ENCODE measurements at regions not wholly inside any gene's neighbourhood (a gene's known extent, or its start where the extent isn't known, plus 50 kb on each side); places are given as distances from the start of the nearest gene placed in this dataset.

DNA sequence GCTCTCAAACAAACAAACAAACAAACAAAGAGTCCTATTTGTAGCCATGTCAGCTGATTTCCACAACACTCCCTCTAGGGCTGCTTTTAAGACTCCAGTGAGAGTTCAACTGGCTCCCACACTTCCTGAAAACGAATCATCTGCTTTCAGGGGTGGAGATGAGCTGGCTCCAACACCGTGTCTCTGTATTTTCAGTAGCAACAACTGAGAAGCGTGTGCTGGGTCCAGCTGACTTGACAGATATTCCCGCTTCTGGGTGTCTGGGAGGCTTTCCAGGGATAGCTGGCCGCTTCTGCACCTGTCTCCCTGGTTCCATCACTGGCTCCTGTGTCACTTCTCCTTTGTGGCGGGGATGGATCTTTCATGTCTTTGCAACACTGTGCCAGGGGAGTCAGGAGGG, 272.5 kb upstream of the SOX4 start:
- Histone ChIP-seq H3K36me3 (ENCODE audit: insufficient read depth) (no peaks in the 10 kb centered on the region), H3K27ac (ENCODE audit: low read depth) (no peak overlapping the region), H3K4me1 (ENCODE audit: insufficient read depth) (no peaks in the 10 kb centered on the region), H3K4me3 (ENCODE audit: low read depth, low read length) (no peak overlapping the region)
- 66% methylated on average over 6 of the region's 6 CpGs for WGBS
- DNase-seq (ENCODE audit: extremely low spot score) = no peak

DNA sequence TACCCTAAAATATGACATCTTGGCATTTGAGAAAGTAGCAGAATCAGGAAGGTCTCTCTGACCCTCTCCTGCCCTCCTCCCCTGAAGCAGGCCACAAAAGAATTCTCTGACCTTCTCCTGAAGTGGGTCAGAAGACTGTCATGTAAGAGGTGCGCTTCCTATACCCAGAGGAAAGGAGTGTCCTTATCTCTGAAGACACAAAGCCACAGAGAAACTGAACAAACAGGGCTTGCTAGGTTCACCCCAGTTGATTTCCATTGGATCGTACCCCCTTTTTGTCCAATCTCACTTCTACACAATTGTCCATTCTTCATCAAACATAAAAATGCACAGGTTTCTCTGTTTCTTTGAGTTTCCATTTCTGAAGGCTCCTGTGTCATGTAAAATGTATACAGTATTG, 272.0 kb upstream of the SOX4 start:
- 95% methylated on average over 2 of the region's 2 CpGs for WGBS

DNA sequence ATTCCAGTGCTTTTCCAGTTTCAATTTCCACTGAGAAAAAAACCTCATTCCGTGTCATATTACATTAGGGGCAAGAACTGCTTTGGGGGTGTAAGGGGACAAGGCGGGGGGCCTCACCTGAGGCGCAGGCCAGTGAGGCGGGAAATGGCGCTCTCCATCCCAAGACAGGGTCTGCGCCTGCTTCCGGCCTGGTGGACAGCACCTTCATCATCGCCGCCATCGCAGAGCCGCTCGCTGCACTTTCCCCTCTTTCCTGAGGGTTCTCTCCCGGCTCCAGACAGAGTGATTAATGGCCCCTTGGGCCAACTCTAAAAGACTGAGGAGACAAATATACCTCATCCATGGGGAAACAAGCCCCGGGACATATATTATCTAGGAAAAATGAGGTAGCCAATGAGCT, 270.0 kb upstream of the SOX4 start:
- WGBS = 92% methylated on average over 14 of the region's 14 CpGs
- no peak overlapping the region for H3K4me3 ChIP-seq (ENCODE audit: low read depth, low read length)
- H3K36me3 ChIP-seq (ENCODE audit: insufficient read depth) = no peaks in the 10 kb centered on the region

More for the DNA sequence above, 272.0 kb upstream of the SOX4 start:
- DNase-seq (ENCODE audit: extremely low spot score) = no peak
- H3K36me3 ChIP-seq (ENCODE audit: insufficient read depth) = no peaks in the 10 kb centered on the region
- no peaks in the 10 kb centered on the region for H3K4me1 ChIP-seq (ENCODE audit: insufficient read depth)
- no peak overlapping the region for H3K4me3 ChIP-seq (ENCODE audit: low read depth, low read length)
- H3K27ac ChIP-seq (ENCODE audit: low read depth) = no peak overlapping the region

DNA sequence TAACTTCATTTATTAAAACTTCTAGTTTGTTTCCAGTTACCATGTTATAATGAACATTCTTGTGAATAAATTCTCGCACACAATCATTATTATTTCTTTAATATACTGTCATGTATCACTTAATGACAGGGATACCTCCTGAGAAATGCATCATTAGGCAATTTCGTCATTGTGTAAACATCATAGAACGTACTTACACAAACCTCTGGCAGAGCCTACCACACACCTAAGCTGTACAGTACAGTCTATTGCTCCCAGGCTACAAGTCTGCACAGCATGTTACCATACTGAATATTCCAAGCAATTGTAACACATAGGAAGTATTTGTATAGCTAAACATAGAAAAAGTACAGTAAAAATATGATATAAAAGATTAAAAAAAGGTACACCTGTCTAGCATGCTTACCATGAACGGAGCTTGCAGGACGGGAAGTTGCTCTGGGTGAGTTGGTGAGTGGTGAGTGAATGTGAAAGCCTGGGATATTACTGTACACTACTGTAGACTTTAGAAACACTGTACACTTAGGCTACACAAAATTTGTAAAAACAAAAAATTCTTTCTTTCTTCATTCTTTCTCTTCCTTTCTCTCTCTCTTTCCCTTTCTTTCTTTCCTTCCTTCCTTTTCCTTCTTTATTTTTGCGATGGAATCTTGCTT, 268.2 kb upstream of the SOX4 start:
- H3K4me1 ChIP-seq (ENCODE audit: insufficient read depth) = no peaks in the 10 kb centered on the region
- no peak overlapping the region for H3K4me3 ChIP-seq (ENCODE audit: low read depth, low read length)
- DNase-seq (ENCODE audit: extremely low spot score) = no peak
- no peaks in the 10 kb centered on the region for H3K36me3 ChIP-seq (ENCODE audit: insufficient read depth)
- no peak overlapping the region for H3K27ac ChIP-seq (ENCODE audit: low read depth)
- 78% methylated on average over 6 of the region's 6 CpGs for WGBS

More for the DNA sequence above, 270.0 kb upstream of the SOX4 start:
- no peaks in the 10 kb centered on the region for H3K4me1 ChIP-seq (ENCODE audit: insufficient read depth)
- no peak for DNase-seq (ENCODE audit: extremely low spot score)
- no peak overlapping the region for H3K27ac ChIP-seq (ENCODE audit: low read depth)

DNA sequence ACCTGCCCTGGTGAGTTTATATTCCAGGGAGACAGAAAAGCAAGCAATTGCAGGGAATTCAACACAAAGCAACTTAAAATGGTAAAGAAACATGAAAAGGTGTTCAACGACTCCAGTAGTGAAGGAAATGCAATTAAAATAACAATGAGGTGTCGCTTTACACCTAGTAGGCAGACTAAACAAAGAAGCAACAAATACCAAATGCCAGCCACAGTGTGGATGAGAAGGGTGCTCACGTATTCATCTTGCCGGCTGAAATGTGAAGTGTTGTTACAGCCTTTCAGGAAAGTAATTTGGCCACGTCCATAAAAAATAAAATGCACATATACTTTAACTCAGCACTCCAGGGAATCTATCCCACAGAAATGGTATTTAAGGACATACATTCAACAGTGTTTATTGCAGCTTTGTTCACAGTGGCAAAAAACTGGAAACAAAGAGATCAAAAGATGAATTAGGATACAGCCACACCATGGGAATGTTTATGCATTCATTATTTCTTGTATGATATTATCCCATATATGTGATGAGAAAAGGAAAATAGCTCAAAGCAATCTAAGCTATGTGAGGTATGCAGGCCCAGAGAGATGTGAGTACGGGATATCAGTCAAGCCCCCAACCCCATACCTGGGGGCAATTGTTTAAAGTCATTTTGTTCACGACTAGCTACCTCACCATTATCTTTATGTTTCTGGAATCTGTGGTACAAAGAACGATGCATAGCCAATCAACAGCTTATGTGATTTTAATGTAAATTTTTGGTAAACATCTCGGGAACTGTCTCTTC, 266.0 kb upstream of the SOX4 start:
- Histone ChIP-seq H3K36me3 (ENCODE audit: insufficient read depth) (no peaks in the 10 kb centered on the region), H3K4me3 (ENCODE audit: low read depth, low read length) (no peak overlapping the region), H3K27ac (ENCODE audit: low read depth) (no peak overlapping the region), H3K4me1 (ENCODE audit: insufficient read depth) (no peaks in the 10 kb centered on the region)
- no peak for DNase-seq (ENCODE audit: extremely low spot score)
- 70% methylated on average over 9 of the region's 9 CpGs for WGBS

DNA sequence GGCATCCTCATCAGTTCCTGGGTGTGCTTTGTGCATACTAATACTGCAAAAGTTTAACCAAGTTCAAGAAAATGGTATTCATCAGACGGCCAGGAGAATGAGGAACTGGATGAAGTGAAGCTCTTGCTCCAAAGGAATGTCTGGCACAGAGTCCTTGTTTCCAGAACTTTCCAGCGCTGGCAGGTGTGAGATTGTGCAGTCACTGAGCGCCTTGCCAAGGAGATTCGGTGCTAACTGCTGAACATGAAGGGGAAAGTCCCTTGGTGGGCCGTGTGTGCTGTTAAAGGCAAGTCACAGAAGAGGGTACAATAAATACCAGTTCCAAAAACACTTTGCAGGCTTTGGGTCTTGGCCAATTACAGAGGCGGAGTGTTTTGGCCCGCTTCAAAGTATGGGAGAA, 262.3 kb upstream of the SOX4 start:
- 27% methylated on average over 7 of the region's 7 CpGs for WGBS
- no peaks in the 10 kb centered on the region for H3K4me1 ChIP-seq (ENCODE audit: insufficient read depth)
- no peak overlapping the region for H3K27ac ChIP-seq (ENCODE audit: low read depth)
- no peak for DNase-seq (ENCODE audit: extremely low spot score)
- H3K4me3 ChIP-seq (ENCODE audit: low read depth, low read length) = no peak overlapping the region
- no peaks in the 10 kb centered on the region for H3K36me3 ChIP-seq (ENCODE audit: insufficient read depth)

DNA sequence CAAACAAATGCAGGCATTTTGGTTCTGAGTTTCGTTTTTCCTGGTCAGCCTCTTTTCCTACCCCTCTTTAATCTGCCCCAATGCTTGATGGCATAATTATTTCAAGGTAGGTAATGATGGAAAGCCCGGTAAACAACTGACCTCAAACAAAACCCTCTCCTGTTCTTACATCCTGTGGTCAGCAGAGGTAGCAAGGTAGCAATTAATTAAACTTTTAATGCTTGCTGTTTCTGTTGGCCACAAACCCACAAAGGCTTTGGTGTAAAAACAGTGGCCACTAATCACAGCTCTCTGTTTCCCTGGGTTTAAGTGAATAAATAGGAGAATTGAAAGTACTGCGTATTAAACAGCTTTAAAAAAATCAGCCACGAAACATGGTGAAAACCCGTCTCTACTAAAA, 261.5 kb upstream of the SOX4 start:
- no peak for DNase-seq (ENCODE audit: extremely low spot score)
- H3K27ac ChIP-seq (ENCODE audit: low read depth) = no peak overlapping the region
- WGBS = 93% methylated on average over 5 of the region's 5 CpGs
- no peaks in the 10 kb centered on the region for H3K4me1 ChIP-seq (ENCODE audit: insufficient read depth)
- H3K36me3 ChIP-seq (ENCODE audit: insufficient read depth) = no peaks in the 10 kb centered on the region
- no peak overlapping the region for H3K4me3 ChIP-seq (ENCODE audit: low read depth, low read length)

DNA sequence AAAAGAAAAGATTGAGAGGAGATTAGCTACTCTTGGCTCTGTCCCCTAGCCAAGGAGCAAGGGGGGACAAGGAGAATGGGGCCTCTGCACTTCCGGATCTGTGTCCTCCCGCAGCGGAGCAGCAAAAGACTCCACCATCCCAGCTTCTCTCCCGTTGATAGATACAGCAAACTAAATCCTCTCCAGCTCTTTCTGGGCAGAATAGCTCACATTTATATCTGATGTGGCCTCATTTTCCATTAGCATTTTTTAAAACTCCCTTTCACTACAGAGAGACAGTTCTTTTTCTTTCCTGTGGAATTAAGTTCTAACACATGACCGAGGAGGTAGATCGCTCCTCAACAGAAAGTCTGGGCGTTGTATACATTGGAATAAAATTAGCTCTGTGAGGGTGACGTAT, 260.9 kb upstream of the SOX4 start:
- H3K4me1 ChIP-seq (ENCODE audit: insufficient read depth) = no peaks in the 10 kb centered on the region
- DNase-seq (ENCODE audit: extremely low spot score) = no peak

DNA sequence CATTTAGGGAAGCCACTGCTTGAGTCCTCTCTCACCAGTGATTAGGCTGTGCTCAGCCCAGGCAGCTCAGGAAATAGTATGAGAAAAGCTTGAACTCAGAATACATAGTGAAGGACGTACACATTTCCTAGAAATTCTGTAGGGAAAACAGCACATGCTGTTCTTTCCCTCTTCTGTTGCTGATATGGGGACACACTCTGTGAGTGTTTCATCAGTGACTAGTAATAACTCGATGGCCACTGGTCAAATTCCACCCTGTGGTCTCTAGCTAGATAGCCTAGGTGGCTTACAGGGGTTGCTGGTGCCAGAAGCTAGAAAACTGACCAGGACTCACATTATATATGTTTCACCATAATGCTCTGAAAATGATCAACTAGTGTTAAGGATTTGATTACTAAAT, 259.8 kb upstream of the SOX4 start:
- H3K4me1 ChIP-seq (ENCODE audit: insufficient read depth) = no peaks in the 10 kb centered on the region
- DNase-seq (ENCODE audit: extremely low spot score) = no peak
- H3K4me3 ChIP-seq (ENCODE audit: low read depth, low read length) = no peak overlapping the region
- H3K27ac ChIP-seq (ENCODE audit: low read depth) = no peak overlapping the region
- H3K36me3 ChIP-seq (ENCODE audit: insufficient read depth) = no peaks in the 10 kb centered on the region
- 90% methylated on average over 2 of the region's 2 CpGs for WGBS

More for the DNA sequence above, 260.9 kb upstream of the SOX4 start:
- 89% methylated on average over 8 of the region's 8 CpGs for WGBS
- no peak overlapping the region for H3K4me3 ChIP-seq (ENCODE audit: low read depth, low read length)
- H3K36me3 ChIP-seq (ENCODE audit: insufficient read depth) = no peaks in the 10 kb centered on the region
- no peak overlapping the region for H3K27ac ChIP-seq (ENCODE audit: low read depth)

DNA sequence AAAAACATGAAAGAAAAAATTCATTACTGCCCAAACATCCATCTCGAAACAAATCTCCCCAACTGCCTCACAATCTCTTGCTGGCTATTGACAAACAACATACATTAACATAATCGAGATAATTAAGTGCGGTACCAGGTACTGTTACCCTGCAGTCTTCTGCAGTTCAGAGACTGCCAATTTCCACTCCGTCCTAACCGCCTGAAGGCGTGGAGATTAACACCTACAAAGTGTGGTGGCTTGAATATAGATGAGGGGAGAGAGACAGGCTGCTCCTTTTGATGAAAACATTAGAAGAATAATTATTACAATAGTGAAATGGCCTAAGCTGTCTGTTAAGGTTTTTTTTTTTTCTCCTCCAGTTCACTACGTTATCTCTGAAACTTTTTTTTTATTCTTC, 258.9 kb upstream of the SOX4 start:
- Histone ChIP-seq H3K4me1 (ENCODE audit: insufficient read depth) (no peaks in the 10 kb centered on the region), H3K36me3 (ENCODE audit: insufficient read depth) (no peaks in the 10 kb centered on the region), H3K4me3 (ENCODE audit: low read depth, low read length) (no peak overlapping the region), H3K27ac (ENCODE audit: low read depth) (no peak overlapping the region)
- DNase-seq (ENCODE audit: extremely low spot score) = no peak
- 96% methylated on average over 7 of the region's 7 CpGs for WGBS

DNA sequence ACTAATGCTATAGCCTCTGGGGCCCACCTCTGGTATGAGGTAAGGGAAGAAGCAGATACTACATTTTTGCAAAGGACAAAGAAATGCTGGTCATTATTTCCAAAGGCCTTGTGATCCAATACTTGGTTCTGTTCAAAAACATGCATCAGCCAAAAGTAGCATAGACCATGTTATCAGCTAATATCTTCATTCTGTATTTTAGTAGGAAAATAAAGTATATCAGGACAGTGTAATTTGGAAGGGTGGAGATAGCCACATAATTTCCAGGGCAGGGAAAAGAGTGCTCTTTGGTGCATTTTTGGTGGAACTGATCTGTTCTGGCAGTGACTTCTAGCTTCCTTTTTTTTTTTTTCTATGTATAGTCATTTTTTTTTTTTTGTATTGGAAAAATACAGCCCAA, 258.0 kb upstream of the SOX4 start:
- DNase-seq (ENCODE audit: extremely low spot score) = no peak
- H3K36me3 ChIP-seq (ENCODE audit: insufficient read depth) = no peaks in the 10 kb centered on the region
- H3K27ac ChIP-seq (ENCODE audit: low read depth) = no peak overlapping the region
- H3K4me1 ChIP-seq (ENCODE audit: insufficient read depth) = no peaks in the 10 kb centered on the region
- no peak overlapping the region for H3K4me3 ChIP-seq (ENCODE audit: low read depth, low read length)

DNA sequence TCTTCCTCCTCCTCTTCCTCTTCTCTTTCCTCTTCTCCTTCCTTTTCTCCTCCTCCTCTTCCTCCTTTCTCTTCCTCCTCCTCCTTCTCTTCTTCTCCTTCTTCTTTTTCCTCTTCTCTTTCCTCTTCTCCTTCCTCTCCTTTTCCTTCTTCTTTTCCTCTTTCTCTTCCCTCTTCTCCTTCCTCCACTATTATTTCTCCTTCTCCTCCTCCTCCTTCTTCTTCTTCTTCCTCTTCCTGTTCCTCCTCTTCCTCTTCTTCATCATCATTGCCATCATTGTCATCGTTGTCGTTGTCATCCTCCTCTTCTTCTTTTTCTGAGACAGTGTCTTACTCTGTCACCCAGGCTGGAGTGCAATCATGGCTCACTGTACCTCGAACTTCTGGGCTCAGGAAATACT, 256.3 kb upstream of the SOX4 start:
- Histone ChIP-seq H3K4me1 (ENCODE audit: insufficient read depth) (no peaks in the 10 kb centered on the region), H3K36me3 (ENCODE audit: insufficient read depth) (no peaks in the 10 kb centered on the region), H3K4me3 (ENCODE audit: low read depth, low read length) (no peak overlapping the region), H3K27ac (ENCODE audit: low read depth) (no peak overlapping the region)
- WGBS = 82% methylated on average over 3 of the region's 3 CpGs
- DNase-seq (ENCODE audit: extremely low spot score) = no peak

DNA sequence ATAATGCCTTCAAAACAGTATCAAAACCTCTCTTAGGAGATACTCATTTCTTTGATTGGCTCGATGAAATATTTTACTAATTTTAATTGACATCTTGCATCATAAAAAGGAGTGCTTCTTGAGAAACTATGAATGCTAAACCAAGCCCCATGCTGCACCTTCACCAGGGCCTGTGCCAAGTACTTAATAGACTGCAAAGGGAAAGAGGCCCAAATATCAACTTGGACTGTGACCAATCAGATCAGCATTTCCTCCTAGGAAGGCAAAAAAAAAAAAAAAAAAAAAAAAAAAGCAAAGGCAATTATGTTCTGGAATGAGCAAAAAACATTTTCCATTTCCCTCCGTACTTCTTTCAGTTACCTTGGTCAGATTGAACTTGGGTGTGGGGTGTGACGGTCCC, 253.0 kb upstream of the SOX4 start:
- DNase-seq (ENCODE audit: extremely low spot score) = no peak
- Histone ChIP-seq H3K36me3 (ENCODE audit: insufficient read depth) (no peaks in the 10 kb centered on the region), H3K27ac (ENCODE audit: low read depth) (no peak overlapping the region), H3K4me3 (ENCODE audit: low read depth, low read length) (no peak overlapping the region), H3K4me1 (ENCODE audit: insufficient read depth) (no peaks in the 10 kb centered on the region)
- WGBS = 88% methylated on average over 3 of the region's 3 CpGs

DNA sequence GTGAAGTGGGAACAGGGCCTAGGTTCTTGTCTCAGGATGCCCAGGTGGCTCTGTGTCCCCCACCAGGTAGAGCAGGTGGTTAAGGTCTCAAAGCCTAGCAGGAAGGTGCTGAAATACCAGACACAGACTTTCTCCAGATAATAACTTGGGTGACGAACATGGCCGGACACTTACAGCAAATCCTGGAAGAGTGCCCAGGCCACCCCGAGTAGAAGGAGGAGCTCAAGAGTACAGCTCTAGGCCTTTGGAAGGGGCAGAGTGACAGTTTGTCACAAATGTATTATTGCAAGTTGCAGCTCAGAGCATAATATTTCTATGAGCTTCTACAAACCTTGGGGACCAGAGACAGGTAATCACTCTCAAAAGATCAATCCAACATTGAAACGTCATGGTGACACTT, 251.6 kb upstream of the SOX4 start:
- WGBS = 84% methylated on average over 4 of the region's 4 CpGs
- H3K4me3 ChIP-seq (ENCODE audit: low read depth, low read length) = no peak overlapping the region
- DNase-seq (ENCODE audit: extremely low spot score) = no peak

More for the DNA sequence above, 251.6 kb upstream of the SOX4 start:
- H3K27ac ChIP-seq (ENCODE audit: low read depth) = no peak overlapping the region
- H3K4me1 ChIP-seq (ENCODE audit: insufficient read depth) = no peaks in the 10 kb centered on the region
- no peaks in the 10 kb centered on the region for H3K36me3 ChIP-seq (ENCODE audit: insufficient read depth)

Data from urinary bladder (tissue), 3 donors.